ENCODE measurements at regions not wholly inside any gene's neighbourhood (a gene's known extent, or its start where the extent isn't known, plus 50 kb on each side); places are given as distances from the start of the nearest gene placed in this dataset.

- Mint-ChIP-seq H3K4me3 (no peak overlapping the region), H3K36me3 (peaks cover 18% of the 10 kb centered on the region), H3K4me1 (peaks cover 22% of the 10 kb centered on the region), H3K27me3 (no peaks in the 10 kb centered on the region), H3K9me3 (peaks cover 10% of the 10 kb centered on the region), H3K27ac (no peak overlapping the region)
- no peak for ATAC-seq
Measured at GRCh38 chr2:39522518-39522877, 85.4 kb upstream of the MAP4K3 start.

- H3K27me3 Mint-ChIP-seq, result no peaks in the 10 kb centered on the region
- peaks cover 10% of the 10 kb centered on the region for H3K9me3 Mint-ChIP-seq
- no peak for ATAC-seq
- no peak overlapping the region for H3K4me3 Mint-ChIP-seq
- peaks cover 26% of the 10 kb centered on the region for H3K4me1 Mint-ChIP-seq
- peaks cover 18% of the 10 kb centered on the region for H3K36me3 Mint-ChIP-seq
- H3K27ac Mint-ChIP-seq, result no peak overlapping the region
Measured at GRCh38 chr2:39523308-39524044, 86.4 kb upstream of the MAP4K3 start.

GRCh38 chr2:39524061-39524460 lies 87.0 kb upstream of the MAP4K3 start:
- H3K9me3 Mint-ChIP-seq, result peaks cover 10% of the 10 kb centered on the region
- ATAC-seq, result no peak
- H3K27ac Mint-ChIP-seq, result no peak overlapping the region
- no peak overlapping the region for H3K4me3 Mint-ChIP-seq
- peaks cover 26% of the 10 kb centered on the region for H3K4me1 Mint-ChIP-seq
- H3K27me3 Mint-ChIP-seq, result no peaks in the 10 kb centered on the region
- H3K36me3 Mint-ChIP-seq, result peaks cover 18% of the 10 kb centered on the region

- H3K9me3 Mint-ChIP-seq, result peaks cover 10% of the 10 kb centered on the region
- no peak for ATAC-seq
- H3K4me1 Mint-ChIP-seq, result peaks cover 26% of the 10 kb centered on the region
- no peaks in the 10 kb centered on the region for H3K27me3 Mint-ChIP-seq
- no peak overlapping the region for H3K27ac Mint-ChIP-seq
- H3K36me3 Mint-ChIP-seq, result peaks cover 18% of the 10 kb centered on the region
- H3K4me3 Mint-ChIP-seq, result no peak overlapping the region
Measured at GRCh38 chr2:39524756-39525635, 87.9 kb upstream of the MAP4K3 start.

GRCh38 chr2:39525636-39526412 lies 88.7 kb upstream of the MAP4K3 start:
- no peak overlapping the region for H3K4me3 Mint-ChIP-seq
- peak overlapping the region; percentile 60 for H3K27ac Mint-ChIP-seq
- no peak for ATAC-seq
- no peaks in the 10 kb centered on the region for H3K27me3 Mint-ChIP-seq
- H3K36me3 Mint-ChIP-seq, result peaks cover 16% of the 10 kb centered on the region
- H3K4me1 Mint-ChIP-seq, result peaks cover 26% of the 10 kb centered on the region
- H3K9me3 Mint-ChIP-seq, result peaks cover 8% of the 10 kb centered on the region

- Mint-ChIP-seq H3K27ac (no peak overlapping the region), H3K9me3 (no peaks in the 10 kb centered on the region), H3K36me3 (no peaks in the 10 kb centered on the region), H3K27me3 (no peaks in the 10 kb centered on the region), H3K4me1 (peaks cover 26% of the 10 kb centered on the region), H3K4me3 (no peak overlapping the region)
- no peak for ATAC-seq
Measured at GRCh38 chr2:39528701-39529100, 91.6 kb upstream of the MAP4K3 start.

GRCh38 chr2:39529836-39530235 lies 92.8 kb upstream of the MAP4K3 start:
- H3K36me3 Mint-ChIP-seq, result no peaks in the 10 kb centered on the region
- no peaks in the 10 kb centered on the region for H3K9me3 Mint-ChIP-seq
- no peak overlapping the region for H3K4me3 Mint-ChIP-seq
- H3K4me1 Mint-ChIP-seq, result peaks cover 26% of the 10 kb centered on the region
- no peak overlapping the region for H3K27ac Mint-ChIP-seq
- no peak for ATAC-seq
- no peaks in the 10 kb centered on the region for H3K27me3 Mint-ChIP-seq

GRCh38 chr2:39530411-39530866 lies 93.4 kb upstream of the MAP4K3 start:
- no peaks in the 10 kb centered on the region for H3K36me3 Mint-ChIP-seq
- H3K4me3 Mint-ChIP-seq, result no peak overlapping the region
- H3K27me3 Mint-ChIP-seq, result no peaks in the 10 kb centered on the region
- H3K9me3 Mint-ChIP-seq, result no peaks in the 10 kb centered on the region
- no peak overlapping the region for H3K27ac Mint-ChIP-seq
- ATAC-seq, result no peak
- peaks cover 24% of the 10 kb centered on the region for H3K4me1 Mint-ChIP-seq

- Mint-ChIP-seq H3K27me3 (no peaks in the 10 kb centered on the region), H3K36me3 (no peaks in the 10 kb centered on the region), H3K27ac (no peak overlapping the region), H3K9me3 (no peaks in the 10 kb centered on the region), H3K4me1 (peaks cover 16% of the 10 kb centered on the region), H3K4me3 (no peak overlapping the region)
- ATAC-seq, result no peak
Measured at GRCh38 chr2:39531220-39531777, 94.2 kb upstream of the MAP4K3 start.

GRCh38 chr2:39532933-39533332 lies 95.8 kb upstream of the MAP4K3 start:
- ATAC-seq, result no peak
- Mint-ChIP-seq H3K4me1 (no peaks in the 10 kb centered on the region), H3K4me3 (no peak overlapping the region), H3K36me3 (no peaks in the 10 kb centered on the region), H3K27me3 (no peaks in the 10 kb centered on the region), H3K27ac (no peak overlapping the region), H3K9me3 (no peaks in the 10 kb centered on the region)

GRCh38 chr2:39534095-39534711 lies 97.1 kb upstream of the MAP4K3 start:
- Mint-ChIP-seq H3K27me3 (no peaks in the 10 kb centered on the region), H3K4me3 (no peak overlapping the region), H3K9me3 (no peaks in the 10 kb centered on the region), H3K4me1 (no peaks in the 10 kb centered on the region), H3K36me3 (no peaks in the 10 kb centered on the region), H3K27ac (no peak overlapping the region)
- ATAC-seq, result no peak

- no peak overlapping the region for H3K27ac Mint-ChIP-seq
- no peaks in the 10 kb centered on the region for H3K9me3 Mint-ChIP-seq
- no peaks in the 10 kb centered on the region for H3K4me1 Mint-ChIP-seq
- ATAC-seq, result no peak
- no peak overlapping the region for H3K4me3 Mint-ChIP-seq
- no peaks in the 10 kb centered on the region for H3K36me3 Mint-ChIP-seq
- H3K27me3 Mint-ChIP-seq, result no peaks in the 10 kb centered on the region
Measured at GRCh38 chr2:39535636-39536185, 98.6 kb upstream of the MAP4K3 start.

- H3K27me3 Mint-ChIP-seq, result no peaks in the 10 kb centered on the region
- H3K4me3 Mint-ChIP-seq, result no peak overlapping the region
Measured at GRCh38 chr2:39537150-39537549, 100.1 kb upstream of the MAP4K3 start.

GRCh38 chr2:39538718-39539117 lies 101.6 kb upstream of the MAP4K3 start:
- Mint-ChIP-seq H3K4me1 (no peaks in the 10 kb centered on the region), H3K9me3 (no peaks in the 10 kb centered on the region), H3K27me3 (no peaks in the 10 kb centered on the region), H3K27ac (no peak overlapping the region), H3K36me3 (no peaks in the 10 kb centered on the region), H3K4me3 (no peak overlapping the region)
- ATAC-seq, result no peak

More at GRCh38 chr2:39537150-39537549, 100.1 kb upstream of the MAP4K3 start:
- Mint-ChIP-seq H3K4me1 (no peaks in the 10 kb centered on the region), H3K27ac (no peak overlapping the region), H3K36me3 (no peaks in the 10 kb centered on the region), H3K9me3 (no peaks in the 10 kb centered on the region)
- ATAC-seq, result no peak
